MM.1S (cell line): ENCODE measurements at regions not wholly inside any gene's neighbourhood (a gene's known extent, or its start where the extent isn't known, plus 50 kb on each side); places are given as distances from the start of the nearest gene placed in this dataset.

Experiments
- EZH2 ChIP-seq: fragments of 300-600 bp; sonication (generic); optimal IDR thresholded peaks from 2 replicates; pipeline ENCODE3; 2017; ENCODE audit warnings: low read depth, mild to moderate bottlenecking, antibody characterized with exemption, low read length, mixed read lengths
- EZH2phosphoT487 ChIP-seq: fragments of 300-600 bp; sonication (generic); IDR thresholded peaks from 2 replicates; pipeline ENCODE4 v1.6.1; 2018; ENCODE audit warnings: antibody characterized with exemption, low read length
- TF ChIP-seq, protein P1 (sequence below): fragments of 300-600 bp; sonication (generic); IDR thresholded peaks from 2 replicates; pipeline ENCODE4 v1.5.1; 2016; ENCODE audit warnings: antibody characterized with exemption, low read length, mixed read lengths

DNA sequence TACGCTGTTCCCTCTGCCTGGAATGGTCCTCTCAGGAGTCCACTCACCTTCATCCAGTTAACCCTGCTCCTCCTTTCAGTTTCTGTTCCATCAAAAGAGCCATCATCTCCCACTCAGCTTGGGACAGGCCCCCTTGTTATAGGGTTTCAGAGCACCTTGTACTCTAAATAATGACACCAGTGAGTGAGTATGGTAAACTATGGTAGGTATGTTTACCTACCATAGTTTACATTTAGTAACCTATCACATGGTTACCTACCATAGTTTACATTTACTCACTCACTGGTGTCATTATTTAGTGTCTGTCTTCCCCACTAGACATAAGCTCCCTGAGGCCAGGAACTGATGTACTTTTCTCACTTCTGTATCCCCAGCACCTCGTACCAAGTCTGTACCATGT, 130.2 kb upstream of the SESN3 start:
- TF ChIP-seq, protein P1, sequence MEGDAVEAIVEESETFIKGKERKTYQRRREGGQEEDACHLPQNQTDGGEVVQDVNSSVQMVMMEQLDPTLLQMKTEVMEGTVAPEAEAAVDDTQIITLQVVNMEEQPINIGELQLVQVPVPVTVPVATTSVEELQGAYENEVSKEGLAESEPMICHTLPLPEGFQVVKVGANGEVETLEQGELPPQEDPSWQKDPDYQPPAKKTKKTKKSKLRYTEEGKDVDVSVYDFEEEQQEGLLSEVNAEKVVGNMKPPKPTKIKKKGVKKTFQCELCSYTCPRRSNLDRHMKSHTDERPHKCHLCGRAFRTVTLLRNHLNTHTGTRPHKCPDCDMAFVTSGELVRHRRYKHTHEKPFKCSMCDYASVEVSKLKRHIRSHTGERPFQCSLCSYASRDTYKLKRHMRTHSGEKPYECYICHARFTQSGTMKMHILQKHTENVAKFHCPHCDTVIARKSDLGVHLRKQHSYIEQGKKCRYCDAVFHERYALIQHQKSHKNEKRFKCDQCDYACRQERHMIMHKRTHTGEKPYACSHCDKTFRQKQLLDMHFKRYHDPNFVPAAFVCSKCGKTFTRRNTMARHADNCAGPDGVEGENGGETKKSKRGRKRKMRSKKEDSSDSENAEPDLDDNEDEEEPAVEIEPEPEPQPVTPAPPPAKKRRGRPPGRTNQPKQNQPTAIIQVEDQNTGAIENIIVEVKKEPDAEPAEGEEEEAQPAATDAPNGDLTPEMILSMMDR = no peak
- TF ChIP-seq EZH2phosphoT487 = no peak
- no peak for TF ChIP-seq EZH2
